HEK293 (cell line): ENCODE measurements at regions not wholly inside any gene's neighbourhood (a gene's known extent, or its start where the extent isn't known, plus 50 kb on each side); places are given as distances from the start of the nearest gene placed in this dataset.

Experiments
- CTCF ChIA-PET: fragments of 350-600 bp; formaldehyde crosslinking; extraction: SDS; loops from one replicate; lab custom pipeline; 2021; ENCODE audit warnings: antibody characterized with exemption; lab: Yijun Ruan, JAX
- POLR2A ChIA-PET: fragments of 300-600 bp; formaldehyde crosslinking; extraction: SDS; loops from one replicate; lab custom pipeline; 2020; ENCODE audit warnings: antibody characterized with exemption, inconsistent platforms; lab: Yijun Ruan, JAX
- H3K27ac ChIP-seq: fragments of 200-500 bp; sonication (Bioruptor generic); 2 replicates; pipeline ENCODE4 v1.5.1; 2014; ENCODE audit warnings: low read depth, low read length, control low read depth, inconsistent platforms; ENCODE audit errors: extremely low read depth
- H3K36me3 ChIP-seq, 2 experiments: fragments of 200-500 bp in 1 of 2; sonication (Bioruptor generic) in 1 of 2; 1 replicate in 1 of 2; 2 replicates in 1 of 2; pipeline ENCODE4 v1.5.1; 2014 to 2017; ENCODE audit warnings: inconsistent platforms in 2 of 2, low read length in 2 of 2; ENCODE audit not compliant: control insufficient read depth in 2 of 2, insufficient read depth in 1 of 2
- H3K4me1 ChIP-seq: fragments of 200-500 bp; sonication (Bioruptor generic); 2 replicates; pipeline ENCODE4 v1.5.1; 2014; ENCODE audit warnings: mild to moderate bottlenecking, low read length, inconsistent platforms; ENCODE audit not compliant: control insufficient read depth, insufficient read depth
- H3K4me3 ChIP-seq: 2 replicates; pipeline ENCODE4 v1.5.1; 2011; ENCODE audit warnings: low read depth, mild to moderate bottlenecking, control low read depth, low read length, moderate library complexity
- H3K9me3 ChIP-seq: fragments of 200-500 bp; sonication (Bioruptor generic); 2 replicates; pipeline ENCODE4 v1.5.1; 2014; ENCODE audit warnings: low read depth, low read length, inconsistent platforms; ENCODE audit not compliant: control insufficient read depth, insufficient read depth
- FEZF1 ChIP-seq: fragments of 450-650 bp; formaldehyde crosslinking; IDR thresholded peaks from 2 replicates; pipeline ENCODE4 v1.5.1; 2016; ENCODE audit warnings: missing biosample characterization, missing genetic modification characterization
- GLI4 ChIP-seq: fragments of 450-650 bp; formaldehyde crosslinking; IDR thresholded peaks from 2 replicates; pipeline ENCODE4 v1.5.1; 2016; ENCODE audit warnings: missing biosample characterization, missing genetic modification characterization
- IKZF3 ChIP-seq: fragments of 450-650 bp; IDR thresholded peaks from 2 replicates; pipeline ENCODE4 v1.5.0; 2018; ENCODE audit warnings: missing biosample characterization, mild to moderate bottlenecking, missing genetic modification characterization, moderate library complexity
- KLF10 ChIP-seq: fragments of 450-650 bp; IDR thresholded peaks from 2 replicates; pipeline ENCODE4 v1.5.1; 2018; ENCODE audit warnings: missing biosample characterization, mild to moderate bottlenecking, missing genetic modification characterization
- MZF1 ChIP-seq: fragments of 450-650 bp; formaldehyde crosslinking; IDR thresholded peaks from 2 replicates; pipeline ENCODE4 v1.5.1; 2017; ENCODE audit warnings: missing biosample characterization, missing genetic modification characterization, borderline replicate concordance
- PRDM1 ChIP-seq: fragments of 450-650 bp; formaldehyde crosslinking; IDR thresholded peaks from 2 replicates; pipeline ENCODE4; 2016; ENCODE audit warnings: missing biosample characterization, missing genetic modification characterization
- ZIC2 ChIP-seq: fragments of 450-650 bp; formaldehyde crosslinking; IDR thresholded peaks from 2 replicates; pipeline ENCODE4 v1.5.1; 2016; ENCODE audit warnings: missing biosample characterization, missing genetic modification characterization
- ZNF174 ChIP-seq: fragments of 450-650 bp; formaldehyde crosslinking; IDR thresholded peaks from 2 replicates; pipeline ENCODE4 v1.5.0; 2017; ENCODE audit warnings: missing biosample characterization, mild to moderate bottlenecking, missing genetic modification characterization
- ZNF214 ChIP-seq: fragments of 450-650 bp; formaldehyde crosslinking; IDR thresholded peaks from 2 replicates; pipeline ENCODE4 v1.5.1; 2017; ENCODE audit warnings: missing biosample characterization, mild to moderate bottlenecking, missing genetic modification characterization, borderline replicate concordance
- ZNF23 ChIP-seq: fragments of 450-650 bp; formaldehyde crosslinking; IDR thresholded peaks from 2 replicates; pipeline ENCODE4 v1.5.1; 2016; ENCODE audit warnings: missing biosample characterization, missing genetic modification characterization, borderline replicate concordance
- ZNF335 ChIP-seq: fragments of 450-650 bp; formaldehyde crosslinking; conservative IDR thresholded peaks from 2 replicates; pipeline ENCODE4 v1.5.1; 2016; ENCODE audit warnings: missing biosample characterization, missing genetic modification characterization
- ZNF473 ChIP-seq: fragments of 450-650 bp; formaldehyde crosslinking; IDR thresholded peaks from 2 replicates; pipeline ENCODE4 v1.5.1; 2017; ENCODE audit warnings: missing biosample characterization, missing genetic modification characterization
- ZNF48 ChIP-seq: fragments of 450-650 bp; formaldehyde crosslinking; IDR thresholded peaks from 2 replicates; pipeline ENCODE4 v1.5.1; 2016; ENCODE audit warnings: missing biosample characterization, missing genetic modification characterization
- ZNF544 ChIP-seq: fragments of 450-650 bp; formaldehyde crosslinking; IDR thresholded peaks from 2 replicates; pipeline ENCODE4 v1.5.0; 2017; ENCODE audit warnings: missing biosample characterization, missing genetic modification characterization
- ZNF560 ChIP-seq: fragments of 450-650 bp; formaldehyde crosslinking; IDR thresholded peaks from 2 replicates; pipeline ENCODE4 v1.5.1; 2017; ENCODE audit warnings: missing biosample characterization, missing genetic modification characterization, borderline replicate concordance
- ZNF561 ChIP-seq: fragments of 450-650 bp; IDR thresholded peaks from 2 replicates; pipeline ENCODE4 v1.5.1; 2018; ENCODE audit warnings: missing biosample characterization, missing genetic modification characterization, borderline replicate concordance
- ZNF626 ChIP-seq: fragments of 450-650 bp; sonication (Bioruptor Pico); formaldehyde crosslinking; IDR thresholded peaks from 2 replicates; pipeline ENCODE4 v1.5.1; 2018; ENCODE audit warnings: missing biosample characterization, missing genetic modification characterization, inconsistent platforms
- ZNF677 ChIP-seq: fragments of 450-650 bp; IDR thresholded peaks from 2 replicates; pipeline ENCODE4 v1.5.0; 2018; ENCODE audit warnings: missing biosample characterization, mild to moderate bottlenecking, missing genetic modification characterization, moderate library complexity
- ZNF707 ChIP-seq: fragments of 450-650 bp; formaldehyde crosslinking; IDR thresholded peaks from 2 replicates; pipeline ENCODE4 v1.5.1; 2016; ENCODE audit warnings: missing biosample characterization, missing genetic modification characterization
- ZSCAN16 ChIP-seq: fragments of 450-650 bp; formaldehyde crosslinking; IDR thresholded peaks from 2 replicates; pipeline ENCODE4 v1.5.1; 2016; ENCODE audit warnings: missing biosample characterization, missing genetic modification characterization
- TF ChIP-seq, protein P1 (sequence below): fragments of 450-650 bp; formaldehyde crosslinking; IDR thresholded peaks from 2 replicates; pipeline ENCODE4 v1.5.1; 2016; ENCODE audit warnings: missing biosample characterization, missing genetic modification characterization
- TF ChIP-seq, protein P2 (sequence below): fragments of 450-650 bp; IDR thresholded peaks from 2 replicates; pipeline ENCODE4 v1.5.1; 2018; ENCODE audit warnings: missing biosample characterization, mild to moderate bottlenecking, missing genetic modification characterization
- TF ChIP-seq, protein P3 (sequence below): fragments of 450-650 bp; formaldehyde crosslinking; IDR thresholded peaks from 2 replicates; pipeline ENCODE4 v1.5.1; 2016; ENCODE audit warnings: missing biosample characterization, missing genetic modification characterization, low read depth

DNA sequence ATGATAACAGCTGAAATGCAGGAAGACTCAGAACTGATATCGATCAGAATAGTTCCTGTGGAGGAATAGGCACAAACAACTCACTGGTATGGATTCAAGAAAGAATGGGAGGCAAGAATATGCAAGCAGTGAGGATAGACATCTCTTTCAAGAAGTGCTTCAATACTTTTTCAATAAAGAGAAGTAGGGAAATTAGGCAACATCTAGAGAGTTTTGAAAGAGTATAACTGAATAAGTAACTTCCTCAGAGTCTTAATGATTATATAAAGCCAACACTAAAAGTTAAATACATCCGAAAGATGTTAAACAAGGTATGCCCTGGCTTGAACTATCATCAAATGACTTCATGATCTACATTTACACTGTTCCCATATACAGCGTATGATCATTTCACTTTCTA lies 1443.0 kb downstream of the PCDH7 start:
- TF ChIP-seq ZNF473 (tag by site-specific recombination) (no peak), ZNF335 (tag by site-specific recombination) (no peak), ZSCAN16 (tag by site-specific recombination) (no peak), MZF1 (tag by site-specific recombination) (no peak)
- TF ChIP-seq, protein P1, sequence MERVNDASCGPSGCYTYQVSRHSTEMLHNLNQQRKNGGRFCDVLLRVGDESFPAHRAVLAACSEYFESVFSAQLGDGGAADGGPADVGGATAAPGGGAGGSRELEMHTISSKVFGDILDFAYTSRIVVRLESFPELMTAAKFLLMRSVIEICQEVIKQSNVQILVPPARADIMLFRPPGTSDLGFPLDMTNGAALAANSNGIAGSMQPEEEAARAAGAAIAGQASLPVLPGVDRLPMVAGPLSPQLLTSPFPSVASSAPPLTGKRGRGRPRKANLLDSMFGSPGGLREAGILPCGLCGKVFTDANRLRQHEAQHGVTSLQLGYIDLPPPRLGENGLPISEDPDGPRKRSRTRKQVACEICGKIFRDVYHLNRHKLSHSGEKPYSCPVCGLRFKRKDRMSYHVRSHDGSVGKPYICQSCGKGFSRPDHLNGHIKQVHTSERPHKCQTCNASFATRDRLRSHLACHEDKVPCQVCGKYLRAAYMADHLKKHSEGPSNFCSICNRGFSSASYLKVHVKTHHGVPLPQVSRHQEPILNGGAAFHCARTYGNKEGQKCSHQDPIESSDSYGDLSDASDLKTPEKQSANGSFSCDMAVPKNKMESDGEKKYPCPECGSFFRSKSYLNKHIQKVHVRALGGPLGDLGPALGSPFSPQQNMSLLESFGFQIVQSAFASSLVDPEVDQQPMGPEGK (tag by site-specific recombination) = no peak
- H3K4me3 ChIP-seq = no peak overlapping the region
- H3K9me3 ChIP-seq = no peaks in the 10 kb centered on the region
- POLR2A ChIA-PET = no interaction called here
- no peaks in the 10 kb centered on the region for H3K4me1 ChIP-seq
- no peak overlapping the region for H3K27ac ChIP-seq
- no peaks in the 10 kb centered on the region for H3K36me3 ChIP-seq
- CTCF ChIA-PET = interaction anchor here (0.7 to 0.8 kb wide), 2 partner anchors 23 to 134 kb away, joined by 3 read pairs; no protein-coding TSS in a partner anchor

DNA sequence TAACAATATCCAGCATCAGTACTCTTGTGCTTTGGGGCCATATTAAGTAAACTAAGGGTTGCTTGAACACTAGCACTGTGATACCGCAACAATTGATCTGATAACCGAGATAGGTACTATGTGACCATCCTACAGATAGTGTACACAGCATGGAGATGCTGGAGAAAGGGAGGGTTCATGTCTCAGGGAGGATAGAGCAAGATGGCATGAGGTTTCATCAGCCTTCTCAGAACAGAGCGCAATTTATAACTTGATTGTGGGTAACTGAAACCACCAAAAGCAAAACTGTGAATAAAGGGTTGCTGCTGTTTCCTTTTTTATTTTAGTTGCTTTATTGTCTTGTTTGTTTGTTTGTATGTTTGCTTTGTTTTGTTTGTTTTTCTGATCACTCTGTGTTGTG lies 1449.7 kb downstream of the PCDH7 start:
- Histone ChIP-seq H3K4me1 (no peaks in the 10 kb centered on the region), H3K4me3 (no peak overlapping the region), H3K27ac (no peak overlapping the region), H3K9me3 (no peaks in the 10 kb centered on the region), H3K36me3 (no peaks in the 10 kb centered on the region)
- ChIA-PET CTCF (interaction anchor here (0.6 kb wide), 1 partner anchor 41 kb away, joined by 3 read pairs; no protein-coding TSS in a partner anchor), POLR2A (no interaction called here)
- no peak for TF ChIP-seq ZNF174 (tag by site-specific recombination)
- no peak for TF ChIP-seq IKZF3
- no peak for TF ChIP-seq ZNF707 (tag by site-specific recombination)

DNA sequence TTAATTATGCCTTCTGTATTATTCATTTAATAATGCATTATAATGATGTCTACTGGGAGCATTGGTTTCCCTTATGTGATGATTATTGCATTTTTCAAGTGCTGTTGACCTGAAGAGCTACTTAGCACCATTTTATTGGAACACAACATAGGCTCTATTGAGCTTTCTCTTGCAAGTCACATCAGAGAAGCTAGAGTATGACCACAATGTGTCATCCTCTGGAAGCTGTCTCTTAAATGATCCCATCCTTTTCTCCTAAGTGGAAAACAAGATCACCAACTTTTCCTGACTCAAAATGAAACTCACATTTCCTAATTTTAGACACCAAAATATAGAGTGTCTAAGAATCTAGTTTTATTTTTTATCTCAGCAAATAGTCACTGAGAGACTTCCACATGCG lies 1451.9 kb downstream of the PCDH7 start:
- POLR2A ChIA-PET = no interaction called here
- Histone ChIP-seq H3K9me3 (no peaks in the 10 kb centered on the region), H3K4me1 (no peaks in the 10 kb centered on the region), H3K4me3 (no peak overlapping the region), H3K36me3 (no peaks in the 10 kb centered on the region), H3K27ac (no peak overlapping the region)
- TF ChIP-seq ZIC2 = no peak
- CTCF ChIA-PET = no interaction called here

DNA sequence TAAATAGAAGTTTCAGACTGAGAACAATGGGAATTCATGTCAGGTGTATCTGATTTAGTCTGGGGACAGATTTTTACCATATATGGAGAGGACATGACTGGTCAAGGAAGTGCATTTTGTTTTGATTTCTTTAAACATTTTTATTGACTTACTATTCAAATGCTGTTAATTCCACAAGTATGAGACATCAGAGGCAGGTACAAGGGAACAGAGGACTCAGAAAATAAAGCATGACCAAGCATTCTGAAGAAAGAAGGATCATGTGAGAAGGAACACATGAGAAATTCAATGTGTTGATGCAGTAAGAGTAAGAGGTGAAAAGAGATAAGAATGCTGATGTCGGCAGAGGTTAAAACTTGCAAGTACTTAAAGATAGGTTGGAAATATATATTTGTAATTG lies 1452.6 kb downstream of the PCDH7 start:
- ChIA-PET CTCF (no interaction called here), POLR2A (no interaction called here)
- H3K9me3 ChIP-seq = no peaks in the 10 kb centered on the region
- H3K36me3 ChIP-seq = no peaks in the 10 kb centered on the region
- no peaks in the 10 kb centered on the region for H3K4me1 ChIP-seq
- no peak overlapping the region for H3K27ac ChIP-seq
- no peak overlapping the region for H3K4me3 ChIP-seq
- TF ChIP-seq ZNF23 (no peak), PRDM1 (tag by site-specific recombination) (no peak), ZNF677 (tag by site-specific recombination) (no peak), ZNF214 (tag by site-specific recombination) (no peak), ZNF560 (no peak), ZNF561 (tag by site-specific recombination) (no peak), GLI4 (tag by site-specific recombination) (no peak), ZNF48 (tag by site-specific recombination) (no peak), KLF10 (tag by site-specific recombination) (no peak), FEZF1 (tag by site-specific recombination) (no peak), ZNF544 (no peak), ZNF626 (tag by site-specific recombination) (no peak)
- TF ChIP-seq, protein P2, sequence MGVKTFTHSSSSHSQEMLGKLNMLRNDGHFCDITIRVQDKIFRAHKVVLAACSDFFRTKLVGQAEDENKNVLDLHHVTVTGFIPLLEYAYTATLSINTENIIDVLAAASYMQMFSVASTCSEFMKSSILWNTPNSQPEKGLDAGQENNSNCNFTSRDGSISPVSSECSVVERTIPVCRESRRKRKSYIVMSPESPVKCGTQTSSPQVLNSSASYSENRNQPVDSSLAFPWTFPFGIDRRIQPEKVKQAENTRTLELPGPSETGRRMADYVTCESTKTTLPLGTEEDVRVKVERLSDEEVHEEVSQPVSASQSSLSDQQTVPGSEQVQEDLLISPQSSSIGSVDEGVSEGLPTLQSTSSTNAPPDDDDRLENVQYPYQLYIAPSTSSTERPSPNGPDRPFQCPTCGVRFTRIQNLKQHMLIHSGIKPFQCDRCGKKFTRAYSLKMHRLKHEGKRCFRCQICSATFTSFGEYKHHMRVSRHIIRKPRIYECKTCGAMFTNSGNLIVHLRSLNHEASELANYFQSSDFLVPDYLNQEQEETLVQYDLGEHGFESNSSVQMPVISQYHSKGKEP = no peak
- TF ChIP-seq, protein P3, sequence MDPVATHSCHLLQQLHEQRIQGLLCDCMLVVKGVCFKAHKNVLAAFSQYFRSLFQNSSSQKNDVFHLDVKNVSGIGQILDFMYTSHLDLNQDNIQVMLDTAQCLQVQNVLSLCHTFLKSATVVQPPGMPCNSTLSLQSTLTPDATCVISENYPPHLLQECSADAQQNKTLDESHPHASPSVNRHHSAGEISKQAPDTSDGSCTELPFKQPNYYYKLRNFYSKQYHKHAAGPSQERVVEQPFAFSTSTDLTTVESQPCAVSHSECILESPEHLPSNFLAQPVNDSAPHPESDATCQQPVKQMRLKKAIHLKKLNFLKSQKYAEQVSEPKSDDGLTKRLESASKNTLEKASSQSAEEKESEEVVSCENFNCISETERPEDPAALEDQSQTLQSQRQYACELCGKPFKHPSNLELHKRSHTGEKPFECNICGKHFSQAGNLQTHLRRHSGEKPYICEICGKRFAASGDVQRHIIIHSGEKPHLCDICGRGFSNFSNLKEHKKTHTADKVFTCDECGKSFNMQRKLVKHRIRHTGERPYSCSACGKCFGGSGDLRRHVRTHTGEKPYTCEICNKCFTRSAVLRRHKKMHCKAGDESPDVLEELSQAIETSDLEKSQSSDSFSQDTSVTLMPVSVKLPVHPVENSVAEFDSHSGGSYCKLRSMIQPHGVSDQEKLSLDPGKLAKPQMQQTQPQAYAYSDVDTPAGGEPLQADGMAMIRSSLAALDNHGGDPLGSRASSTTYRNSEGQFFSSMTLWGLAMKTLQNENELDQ = no peak
